K562 (cell line): ENCODE measurements at regions not wholly inside any gene's neighbourhood (a gene's known extent, or its start where the extent isn't known, plus 50 kb on each side); places are given as distances from the start of the nearest gene placed in this dataset.

ENCODE experiments used
- ATAC-seq: fragments of 200-7000 bp; cut with Tn5 transposase; 3 replicates; pipeline ENCODE4 v1.9.1; 2020; ENCODE audit warnings: moderate library complexity
- BruUV-seq: library from RNA; stranded (reverse); fragments of 400-500 nt; replicated peaks from 2 replicates; lab custom pipeline; 2021; lab: Mats Ljungman, UMichigan
- CTCF ChIA-PET: fragments of 300-600 bp; formaldehyde crosslinking; extraction: SDS; loops from one replicate; lab custom pipeline; 2021; ENCODE audit warnings: low intra/inter-chr PET ratio; lab: Yijun Ruan, JAX
- POLR2A ChIA-PET: fragments of 300-600, 350-650 bp; sonication (Branson Sonifier 250); formaldehyde crosslinking; extraction: SDS; loops from one replicate; lab custom pipeline; 2021; ENCODE audit warnings: antibody characterized with exemption, inconsistent platforms; lab: Yijun Ruan, JAX
- DNase-seq, 4 experiments: peaks; one replicate each; pipeline versions ENCODE4 v3.0.0 to v3.0.0-alpha.2; 2011 to 2018; ENCODE audit warnings: low spot score in 3 of 4, mixed read lengths in 3 of 4; ENCODE audit errors: extremely low read depth in 1 of 4
- FAIRE-seq: peaks from 2 replicates; lab custom pipeline; 2011; peaks lifted over from hg19 to GRCh38; lab: Jason Lieb, UNC
- H2AFZ ChIP-seq: 2 replicates; pipeline ENCODE4 v1.6.0; 2011; ENCODE audit warnings: low read depth, low read length, control low read depth, inconsistent platforms
- H3K27ac ChIP-seq: fragments of 200-600 bp; 3 replicates; pipeline ENCODE4 v1.8.0; 2011; ENCODE audit warnings: low read depth, mild to moderate bottlenecking, control low read depth, inconsistent platforms, low read length, moderate library complexity, mixed read lengths; ENCODE audit errors: extremely low read depth
- H3K27me3 ChIP-seq, 2 experiments: fragments of 300-600 bp in 1 of 2; 2 replicates in 1 of 2; 3 replicates in 1 of 2; pipeline versions ENCODE4 v1.6.0 to v1.8.0; 2011; ENCODE audit warnings: inconsistent platforms in 2 of 2, low read length in 2 of 2, mild to moderate bottlenecking in 1 of 2, mixed read lengths in 1 of 2, moderate library complexity in 1 of 2; ENCODE audit not compliant: control insufficient read depth in 2 of 2, insufficient read depth in 2 of 2
- H3K36me3 ChIP-seq: fragments of 300-600 bp; 3 replicates; pipeline ENCODE4 v1.8.0; 2011; ENCODE audit warnings: mild to moderate bottlenecking, low read length, inconsistent platforms; ENCODE audit not compliant: control insufficient read depth, insufficient read depth
- H3K4me1 ChIP-seq, 2 experiments: fragments of 200-600 bp in 1 of 2; replicated peaks in 1 of 2; 2 replicates in 1 of 2; 3 replicates in 1 of 2; pipeline versions ENCODE4 v1.5.1 to v1.8.0; 2011; ENCODE audit warnings: inconsistent platforms in 2 of 2, low read length in 2 of 2, mild to moderate bottlenecking in 1 of 2, mixed read lengths in 1 of 2, moderate library complexity in 1 of 2; ENCODE audit not compliant: control insufficient read depth in 2 of 2, insufficient read depth in 2 of 2
- H3K4me2 ChIP-seq: 2 replicates; pipeline ENCODE4 v1.6.1; 2011; ENCODE audit warnings: low read length, control low read depth, inconsistent platforms, mixed read lengths; ENCODE audit not compliant: insufficient read depth
- H3K4me3 ChIP-seq: fragments of 200-600 bp; sonication (generic), shearing (Covaris generic); 2 replicates; pipeline ENCODE4 v1.5.1; 2016; ENCODE audit warnings: control low read depth, inconsistent platforms
- H3K79me2 ChIP-seq: fragments of 200-600 bp; 3 replicates; pipeline ENCODE4 v1.8.0; 2011; ENCODE audit warnings: low read length, inconsistent platforms; ENCODE audit not compliant: control insufficient read depth, insufficient read depth
- H3K9ac ChIP-seq, 2 experiments: 2 replicates each; pipeline versions ENCODE4 v1.6.0 to v1.6.1; 2011; ENCODE audit warnings: low read depth in 2 of 2, low read length in 2 of 2, control low read depth in 1 of 2, inconsistent platforms in 1 of 2, mild to moderate bottlenecking in 1 of 2, mixed read lengths in 1 of 2; ENCODE audit not compliant: insufficient read depth in 1 of 2
- H3K9me1 ChIP-seq: one replicate; pipeline ENCODE4 v1.6.0; 2011; ENCODE audit warnings: inconsistent platforms, mild to moderate bottlenecking, low read length, moderate library complexity; ENCODE audit not compliant: control insufficient read depth, insufficient read depth
- H3K9me3 ChIP-seq: replicated peaks from 2 replicates; pipeline ENCODE4 v1.5.1; 2011; ENCODE audit warnings: low read depth, low read length, inconsistent platforms; ENCODE audit not compliant: control insufficient read depth, insufficient read depth
- H4K20me1 ChIP-seq: replicated peaks from 2 replicates; pipeline ENCODE4 v1.6.1; 2011; ENCODE audit warnings: low read length, inconsistent platforms, mixed read lengths; ENCODE audit not compliant: control insufficient read depth, insufficient read depth
- BDP1 ChIP-seq: IDR thresholded peaks from 3 replicates; pipeline ENCODE4 v1.6.1; 2011; ENCODE audit not compliant: insufficient read length, insufficient read depth
- DEAF1 ChIP-seq: fragments of 450-650 bp; formaldehyde crosslinking; IDR thresholded peaks from 2 replicates; pipeline ENCODE4 v1.4.0; 2020; ENCODE audit warnings: mild to moderate bottlenecking, moderate library complexity
- DNMT1 ChIP-seq: fragments of 450-650 bp; IDR thresholded peaks from 2 replicates; pipeline ENCODE4 v1.6.1; 2016; ENCODE audit warnings: antibody characterized with exemption, mild to moderate bottlenecking
- MEF2A ChIP-seq: IDR thresholded peaks from 2 replicates; pipeline ENCODE4 v1.6.1; 2011; ENCODE audit warnings: low read depth, mild to moderate bottlenecking, low read length, moderate library complexity; ENCODE audit not compliant: control insufficient read depth
- NEUROD1 ChIP-seq: fragments of 150-350 bp; IDR thresholded peaks from 2 replicates; pipeline ENCODE4 v1.6.1; 2014; ENCODE audit warnings: borderline replicate concordance, low read length, low read depth; ENCODE audit not compliant: partially characterized antibody
- NFATC3 ChIP-seq: fragments of 450-650 bp; IDR thresholded peaks from 2 replicates; pipeline ENCODE4 v1.6.1; 2017; ENCODE audit warnings: mild to moderate bottlenecking
- SNRNP70 ChIP-seq: fragments of 200-400 bp; formaldehyde crosslinking; optimal IDR thresholded peaks from 2 replicates; pipeline ENCODE3; 2017; ENCODE audit warnings: low read depth, low read length
- ZNF174 ChIP-seq: fragments of 250-450 bp; sonication (Bioruptor Pico); IDR thresholded peaks from 2 replicates; pipeline ENCODE4 v1.4.0; 2020; ENCODE audit warnings: mild to moderate bottlenecking
- ZNF280A ChIP-seq: fragments of 450-650 bp; IDR thresholded peaks from 2 replicates; pipeline ENCODE4 v1.6.1; 2018; ENCODE audit warnings: mild to moderate bottlenecking, low read depth; ENCODE audit not compliant: partially characterized antibody
- ZNF436 ChIP-seq: fragments of 250-450, 450-650 bp; sonication (Bioruptor Pico); formaldehyde crosslinking; IDR thresholded peaks from 2 replicates; pipeline ENCODE4 v1.7.0; 2020; ENCODE audit warnings: mild to moderate bottlenecking
- WGBS: fragments of 100-300 bp; shearing (Covaris generic); methylation state at CpG from one replicate; pipeline ENCODE4 v1.1.6; 2016; ENCODE audit warnings: low coverage, mixed read lengths; ENCODE audit not compliant: insufficient coverage; ENCODE audit errors: missing lambda C conversion rate; 5-methylcytosine and 5-hydroxymethylcytosine counted together
- in situ Hi-C: fragments of 300-500 bp; cut with MboI; formaldehyde crosslinking; loops from 4 replicates; pipeline ENCODE4 v1.15.0; 2018; ENCODE audit warnings: inconsistent platforms, mixed read lengths
- intact Hi-C: fragments of 100-400 bp; cut with micrococcal nuclease; formaldehyde crosslinking; loops from 2 replicates; pipeline ENCODE4 v1.14.2; 2022

GRCh38 chr4:161222889-161223288, 940.9 kb downstream of the FSTL5 start:
- H2AFZ ChIP-seq: no peak overlapping the region
- TF ChIP-seq DEAF1 (CRISPR knock-in tag): no peak
- no peak for TF ChIP-seq DNMT1
- TF ChIP-seq MEF2A: no peak
- no peak for TF ChIP-seq ZNF436 (CRISPR knock-in tag)
- no peak for TF ChIP-seq ZNF280A
- TF ChIP-seq ZNF174: no peak
- no peak for TF ChIP-seq NFATC3
- no peak for TF ChIP-seq BDP1
- no peak for TF ChIP-seq SNRNP70
- no peak for TF ChIP-seq NEUROD1
- TF ChIP-seq, all 486 proteins: peak for 0
- H3K27me3 ChIP-seq: no peaks in the 10 kb centered on the region
- H3K4me3 ChIP-seq: no peak overlapping the region
- no peaks in the 10 kb centered on the region for H3K9me3 ChIP-seq
- H3K9me1 ChIP-seq: no peaks in the 10 kb centered on the region
- ChIA-PET CTCF (no interaction called here), POLR2A (no interaction called here)
- H3K9ac ChIP-seq: no peak overlapping the region
- no peak for ATAC-seq
- WGBS: 17% methylated on average over 1 of the region's 2 CpGs
- H3K79me2 ChIP-seq: no peaks in the 10 kb centered on the region
- no peaks in the 10 kb centered on the region for H3K4me1 ChIP-seq
- no peak for FAIRE-seq
- intact Hi-C loops (no loop called here), in situ Hi-C loops (no loop called here)
- H4K20me1 ChIP-seq: no peaks in the 10 kb centered on the region
- BruUV-seq: no TSS peak
- no peaks in the 10 kb centered on the region for H3K36me3 ChIP-seq
- H3K4me2 ChIP-seq: no peak overlapping the region
- H3K27ac ChIP-seq: no peak overlapping the region
- DNase-seq: no peak
